ENCODE measurements at regions not wholly inside any gene's neighbourhood (a gene's known extent, or its start where the extent isn't known, plus 50 kb on each side); places are given as distances from the start of the nearest gene placed in this dataset.

DNA sequence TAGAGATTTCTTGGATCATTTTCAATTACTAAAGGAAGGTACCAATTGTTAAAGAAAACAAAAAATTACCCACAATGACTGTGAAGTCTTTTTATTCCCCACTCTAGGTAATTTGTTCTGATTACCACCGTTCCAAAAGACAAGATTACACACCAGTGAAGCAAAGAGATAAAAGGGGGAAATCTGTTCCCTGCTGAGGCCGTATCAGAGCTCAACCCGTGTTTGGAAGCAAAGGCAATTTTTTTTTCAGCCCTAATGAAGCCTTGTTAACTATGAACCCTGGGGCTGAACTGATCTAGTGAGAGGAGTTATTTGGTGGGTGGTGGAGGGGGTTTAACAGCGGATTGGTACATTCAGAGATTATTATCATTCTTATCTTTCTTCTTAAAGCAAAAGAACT, 128.5 kb downstream of the ALDH8A1 start:
- Histone ChIP-seq H3K9me1 (ENCODE audit: control insufficient read depth, insufficient read depth, low read length) (no peaks in the 10 kb centered on the region), H3K27ac (ENCODE audit: extremely low read depth, low read depth, low read length) (no peak overlapping the region), H3K27me3 (ENCODE audit: control insufficient read depth in 2 of 2, insufficient read depth in 2 of 2, low read length in 2 of 2) (peaks cover 12 to 20% of the 10 kb centered on the region in 2 experiments), H3K36me3 (ENCODE audit: control insufficient read depth, insufficient read depth, low read length) (no peaks in the 10 kb centered on the region), H3K4me2 (ENCODE audit: insufficient read depth, low read length) (no peak overlapping the region), H3K9me3 (replicated peaks; ENCODE audit: control insufficient read depth, insufficient read depth, low read depth, low read length) (no peaks in the 10 kb centered on the region; the same call in 1 of the 2 replicates), H2AFZ (ENCODE audit: low read depth, low read length) (no peak overlapping the region), H3K4me1 (replicated peaks in 1 of 2; ENCODE audit: control insufficient read depth in 2 of 2, insufficient read depth in 2 of 2, low read length in 2 of 2) (no peaks in the 10 kb centered on the region), H3K79me2 (ENCODE audit: control insufficient read depth, insufficient read depth, low read length) (no peaks in the 10 kb centered on the region), H3K4me3 (no peak overlapping the region), H3K9ac (ENCODE audit: insufficient read depth in 1 of 2, low read depth in 2 of 2, low read length in 2 of 2) (no peak overlapping the region), H4K20me1 (replicated peaks; ENCODE audit: control insufficient read depth, insufficient read depth, low read length) (no peaks in the 10 kb centered on the region)
- TF ChIP-seq HDAC3 (IDR thresholded peaks at IDR 0.05; ENCODE audit: borderline replicate concordance, partially characterized antibody) (no peak), STAT5B (CRISPR knock-in tag; IDR thresholded peaks at IDR 0.05) (no peak), HMG20B (CRISPR knock-in tag; IDR thresholded peaks at IDR 0.05) (no peak), PHB (CRISPR knock-in tag; IDR thresholded peaks at IDR 0.05) (no peak), CBFA2T2 (conservative IDR thresholded peaks at IDR 0.05) (no peak), RFX7 (CRISPR knock-in tag; IDR thresholded peaks at IDR 0.05) (no peak), ZNF77 (CRISPR knock-in tag; IDR thresholded peaks at IDR 0.05) (no peak), RBM17 (IDR thresholded peaks at IDR 0.05; ENCODE audit: borderline replicate concordance, low read depth, low read length) (no peak), ZNF75A (CRISPR knock-in tag; IDR thresholded peaks at IDR 0.05) (no peak), CHD1 (IDR thresholded peaks at IDR 0.05; ENCODE audit: low read length) (no peak), RFX1 (IDR thresholded peaks at IDR 0.05) (no peak), KDM5B (IDR thresholded peaks at IDR 0.05; ENCODE audit: insufficient replicate concordance, low read depth, low read length) (no peak), ZNF133 (CRISPR knock-in tag; IDR thresholded peaks at IDR 0.05) (no peak), SP1 (CRISPR knock-in tag; IDR thresholded peaks at IDR 0.05) (no peak), FOXJ2 (tag; IDR thresholded peaks at IDR 0.05) (no peak)
- TF ChIP-seq, protein P1, sequence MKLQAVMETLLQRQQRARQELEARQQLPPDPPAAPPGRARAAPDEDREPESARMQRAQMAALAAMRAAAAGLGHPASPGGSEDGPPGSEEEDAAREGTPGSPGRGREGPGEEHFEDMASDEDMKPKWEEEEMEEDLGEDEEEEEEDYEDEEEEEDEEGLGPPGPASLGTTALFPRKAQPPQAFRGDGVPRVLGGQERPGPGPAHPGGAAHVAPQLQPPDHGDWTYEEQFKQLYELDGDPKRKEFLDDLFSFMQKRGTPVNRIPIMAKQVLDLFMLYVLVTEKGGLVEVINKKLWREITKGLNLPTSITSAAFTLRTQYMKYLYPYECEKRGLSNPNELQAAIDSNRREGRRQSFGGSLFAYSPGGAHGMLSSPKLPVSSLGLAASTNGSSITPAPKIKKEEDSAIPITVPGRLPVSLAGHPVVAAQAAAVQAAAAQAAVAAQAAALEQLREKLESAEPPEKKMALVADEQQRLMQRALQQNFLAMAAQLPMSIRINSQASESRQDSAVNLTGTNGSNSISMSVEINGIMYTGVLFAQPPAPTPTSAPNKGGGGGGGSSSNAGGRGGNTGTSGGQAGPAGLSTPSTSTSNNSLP (IDR thresholded peaks at IDR 0.05; ENCODE audit: borderline replicate concordance, low read depth, low read length), result no peak
- TF ChIP-seq, protein P2, sequence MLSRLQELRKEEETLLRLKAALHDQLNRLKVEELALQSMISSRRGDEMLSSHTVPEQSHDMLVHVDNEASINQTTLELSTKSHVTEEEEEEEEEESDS (CRISPR knock-in tag; IDR thresholded peaks at IDR 0.05), result no peak
- TF ChIP-seq, protein P3, sequence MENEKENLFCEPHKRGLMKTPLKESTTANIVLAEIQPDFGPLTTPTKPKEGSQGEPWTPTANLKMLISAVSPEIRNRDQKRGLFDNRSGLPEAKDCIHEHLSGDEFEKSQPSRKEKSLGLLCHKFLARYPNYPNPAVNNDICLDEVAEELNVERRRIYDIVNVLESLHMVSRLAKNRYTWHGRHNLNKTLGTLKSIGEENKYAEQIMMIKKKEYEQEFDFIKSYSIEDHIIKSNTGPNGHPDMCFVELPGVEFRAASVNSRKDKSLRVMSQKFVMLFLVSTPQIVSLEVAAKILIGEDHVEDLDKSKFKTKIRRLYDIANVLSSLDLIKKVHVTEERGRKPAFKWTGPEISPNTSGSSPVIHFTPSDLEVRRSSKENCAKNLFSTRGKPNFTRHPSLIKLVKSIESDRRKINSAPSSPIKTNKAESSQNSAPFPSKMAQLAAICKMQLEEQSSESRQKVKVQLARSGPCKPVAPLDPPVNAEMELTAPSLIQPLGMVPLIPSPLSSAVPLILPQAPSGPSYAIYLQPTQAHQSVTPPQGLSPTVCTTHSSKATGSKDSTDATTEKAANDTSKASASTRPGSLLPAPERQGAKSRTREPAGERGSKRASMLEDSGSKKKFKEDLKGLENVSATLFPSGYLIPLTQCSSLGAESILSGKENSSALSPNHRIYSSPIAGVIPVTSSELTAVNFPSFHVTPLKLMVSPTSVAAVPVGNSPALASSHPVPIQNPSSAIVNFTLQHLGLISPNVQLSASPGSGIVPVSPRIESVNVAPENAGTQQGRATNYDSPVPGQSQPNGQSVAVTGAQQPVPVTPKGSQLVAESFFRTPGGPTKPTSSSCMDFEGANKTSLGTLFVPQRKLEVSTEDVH (IDR thresholded peaks at IDR 0.05; ENCODE audit: low read depth, partially characterized antibody), result no peak
- TF ChIP-seq, protein P4, sequence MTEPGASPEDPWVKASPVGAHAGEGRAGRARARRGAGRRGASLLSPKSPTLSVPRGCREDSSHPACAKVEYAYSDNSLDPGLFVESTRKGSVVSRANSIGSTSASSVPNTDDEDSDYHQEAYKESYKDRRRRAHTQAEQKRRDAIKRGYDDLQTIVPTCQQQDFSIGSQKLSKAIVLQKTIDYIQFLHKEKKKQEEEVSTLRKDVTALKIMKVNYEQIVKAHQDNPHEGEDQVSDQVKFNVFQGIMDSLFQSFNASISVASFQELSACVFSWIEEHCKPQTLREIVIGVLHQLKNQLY (CRISPR knock-in tag; conservative IDR thresholded peaks at IDR 0.05), result no peak
- 8% methylated on average over 4 of the region's 4 CpGs for WGBS (ENCODE audit: insufficient coverage, low coverage, missing lambda C conversion rate)
- ATAC-seq (no peak), DNase-seq (ENCODE audit: extremely low read depth in 1 of 4, low spot score in 3 of 4) (no peak), FAIRE-seq (no peak)
- CTCF ChIA-PET (ENCODE audit: low intra/inter-chr PET ratio), result interaction anchor here (0.6 to 6.0 kb wide), 3 partner anchors 647 to 728 kb away, joined by 4 to 53 read pairs (median 16); no protein-coding TSS in a partner anchor
- POLR2A ChIA-PET, result interaction anchor here (0.6 kb wide), 1 partner anchor 9 kb away, joined by 3 read pairs; no protein-coding TSS in a partner anchor
- BruUV-seq (replicated peaks), result no TSS peak
- in situ Hi-C loops (cut with MboI), result loop anchor here (5.0 kb wide), 1 partner anchor 649 kb away; no protein-coding TSS in a partner anchor
- intact Hi-C loops (cut with micrococcal nuclease), result loop anchor here (5.0 to 10.0 kb wide), 4 partner anchors 61 to 897 kb away; no protein-coding TSS in a partner anchor
